ENCODE measurements at regions not wholly inside any gene's neighbourhood (a gene's known extent, or its start where the extent isn't known, plus 50 kb on each side); places are given as distances from the start of the nearest gene placed in this dataset.

- TF ChIP-seq ZNF165 (CRISPR knock-in tag; IDR thresholded peaks at IDR 0.05; ENCODE audit: borderline replicate concordance) (no peak), ZNF75A (CRISPR knock-in tag; IDR thresholded peaks at IDR 0.05) (no peak), FOXK1 (CRISPR knock-in tag; IDR thresholded peaks at IDR 0.05; ENCODE audit: borderline replicate concordance) (no peak), ATF7 (IDR thresholded peaks at IDR 0.05) (0 out of 2 replicates have a peak, but pooled peaks have one; percentile 12), GATA2 (CRISPR knock-in tag; IDR thresholded peaks at IDR 0.05) (no peak), ZNF668 (CRISPR knock-in tag; IDR thresholded peaks at IDR 0.05) (no peak), POLR2AphosphoS2 (IDR thresholded peaks at IDR 0.05; ENCODE audit: low read length) (no peak), MGA (IDR thresholded peaks at IDR 0.05) (peak; percentile 83), MCM3 (IDR thresholded peaks at IDR 0.05) (no peak)
- TF ChIP-seq, protein P1, sequence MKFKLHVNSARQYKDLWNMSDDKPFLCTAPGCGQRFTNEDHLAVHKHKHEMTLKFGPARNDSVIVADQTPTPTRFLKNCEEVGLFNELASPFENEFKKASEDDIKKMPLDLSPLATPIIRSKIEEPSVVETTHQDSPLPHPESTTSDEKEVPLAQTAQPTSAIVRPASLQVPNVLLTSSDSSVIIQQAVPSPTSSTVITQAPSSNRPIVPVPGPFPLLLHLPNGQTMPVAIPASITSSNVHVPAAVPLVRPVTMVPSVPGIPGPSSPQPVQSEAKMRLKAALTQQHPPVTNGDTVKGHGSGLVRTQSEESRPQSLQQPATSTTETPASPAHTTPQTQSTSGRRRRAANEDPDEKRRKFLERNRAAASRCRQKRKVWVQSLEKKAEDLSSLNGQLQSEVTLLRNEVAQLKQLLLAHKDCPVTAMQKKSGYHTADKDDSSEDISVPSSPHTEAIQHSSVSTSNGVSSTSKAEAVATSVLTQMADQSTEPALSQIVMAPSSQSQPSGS (CRISPR knock-in tag; IDR thresholded peaks at IDR 0.05), result no peak
- TF ChIP-seq, protein P2, sequence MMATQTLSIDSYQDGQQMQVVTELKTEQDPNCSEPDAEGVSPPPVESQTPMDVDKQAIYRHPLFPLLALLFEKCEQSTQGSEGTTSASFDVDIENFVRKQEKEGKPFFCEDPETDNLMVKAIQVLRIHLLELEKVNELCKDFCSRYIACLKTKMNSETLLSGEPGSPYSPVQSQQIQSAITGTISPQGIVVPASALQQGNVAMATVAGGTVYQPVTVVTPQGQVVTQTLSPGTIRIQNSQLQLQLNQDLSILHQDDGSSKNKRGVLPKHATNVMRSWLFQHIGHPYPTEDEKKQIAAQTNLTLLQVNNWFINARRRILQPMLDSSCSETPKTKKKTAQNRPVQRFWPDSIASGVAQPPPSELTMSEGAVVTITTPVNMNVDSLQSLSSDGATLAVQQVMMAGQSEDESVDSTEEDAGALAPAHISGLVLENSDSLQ (IDR thresholded peaks at IDR 0.05), result peak; percentile 82
Measured at GRCh38 chr2:20145497-20146193, 79.3 kb downstream of the SDC1 start (continued).

All from K562 (cell line).